GM21390 (cell line): ENCODE measurements at regions not wholly inside any gene's neighbourhood (a gene's known extent, or its start where the extent isn't known, plus 50 kb on each side); places are given as distances from the start of the nearest gene placed in this dataset.
"Not testable (repeated sequence)": the region's sequence is repeated elsewhere in the genome, so short reads cannot be mapped to it uniquely, and the experiment has no call there.

ENCODE experiments used
- ATAC-seq: cut with Tn5 transposase; IDR thresholded peaks from one replicate; pipeline ENCODE4 v1.9.1; 2021; ENCODE audit not compliant: unreplicated experiment

DNA sequence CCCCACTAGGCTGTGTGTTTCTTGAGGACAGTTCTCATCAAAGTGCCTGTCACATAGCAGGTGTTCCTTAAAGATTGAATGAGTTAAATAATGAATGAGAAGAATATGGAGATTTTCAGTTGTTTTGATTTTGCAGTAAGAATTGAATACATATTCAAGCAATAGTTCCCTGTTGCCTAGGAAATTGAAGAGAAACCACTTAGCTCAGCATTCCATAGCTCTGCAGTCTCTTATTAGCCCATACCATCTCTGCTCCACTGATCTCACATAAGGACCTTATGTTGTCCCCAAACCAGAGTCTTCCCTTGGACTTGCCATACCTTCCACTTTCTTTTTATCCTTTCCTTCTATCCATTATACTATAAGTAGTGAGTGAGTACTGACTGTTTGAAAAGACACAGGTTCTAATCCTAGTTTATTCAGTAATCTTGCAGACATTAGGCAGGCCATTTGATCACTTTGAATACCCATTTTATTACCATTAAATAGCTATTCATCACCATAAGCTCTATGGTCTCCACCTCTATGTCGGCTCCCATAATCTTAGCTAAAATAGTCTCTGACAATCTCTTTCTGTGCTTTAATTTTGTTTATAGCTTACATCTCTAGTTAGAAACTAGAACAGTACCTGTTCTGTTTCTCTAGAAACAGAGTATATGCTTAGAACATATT is 1059.6 kb upstream of the SLIT2 start:
- no peak for ATAC-seq

- ATAC-seq: no peak
Measured at GRCh38 chr4:19187691-19188090, 1064.0 kb upstream of the SLIT2 start.

DNA sequence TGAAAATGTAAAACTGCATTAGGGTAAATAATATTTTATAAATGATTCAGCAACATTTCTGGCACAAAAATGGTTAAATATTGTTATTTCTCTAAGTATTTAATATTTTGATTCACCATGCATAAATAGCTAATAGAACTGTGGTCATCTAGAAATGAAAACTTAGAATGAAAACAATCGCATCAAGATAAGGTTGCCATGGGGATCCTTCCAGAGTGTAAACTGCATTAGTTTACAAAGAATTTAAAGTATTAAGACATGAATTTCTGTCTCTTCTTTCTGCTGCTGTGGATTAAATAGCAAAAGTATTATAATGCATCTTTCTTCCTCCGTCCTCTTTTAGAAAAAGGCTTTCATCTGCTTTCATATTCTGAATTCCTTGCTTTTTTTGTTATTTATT is 1064.6 kb upstream of the SLIT2 start:
- no peak for ATAC-seq

DNA sequence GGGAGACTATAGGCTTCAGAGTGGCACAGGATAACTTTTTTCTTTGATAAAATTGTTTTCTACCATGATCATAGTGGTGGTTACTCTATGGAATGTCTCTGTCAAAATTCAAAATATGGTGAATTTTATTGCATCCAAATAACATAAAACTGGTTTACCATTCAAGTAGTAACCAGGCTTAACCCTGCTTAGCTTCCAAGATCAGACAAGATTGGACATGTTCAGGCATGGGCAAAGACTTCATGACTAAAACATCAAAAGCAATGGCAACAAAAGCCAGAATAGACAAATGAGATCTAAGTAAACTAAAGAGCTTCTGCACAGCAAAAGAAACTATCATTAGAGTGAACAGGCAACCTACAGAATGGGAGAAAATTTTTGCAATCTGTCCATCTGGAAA is 1070.1 kb upstream of the SLIT2 start:
- ATAC-seq: not testable (repeated sequence)

DNA sequence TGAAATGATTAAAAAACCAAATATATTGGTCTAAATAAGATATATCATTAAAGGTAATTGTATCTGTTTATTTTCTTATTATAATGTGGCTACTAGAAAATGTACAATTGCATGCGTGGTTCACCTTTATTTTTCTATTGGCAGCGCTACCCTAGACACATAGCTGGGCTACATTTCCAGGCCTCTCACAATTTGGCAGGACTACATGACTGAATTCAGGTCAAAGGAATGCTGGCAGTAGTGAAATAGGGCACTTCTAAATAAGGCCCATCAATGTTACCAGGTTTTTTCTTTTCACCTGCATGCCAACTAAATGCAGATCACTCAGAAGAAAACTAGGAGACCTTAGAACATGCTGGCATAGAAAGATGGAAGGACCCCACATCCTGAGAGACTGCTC is 1072.9 kb upstream of the SLIT2 start:
- ATAC-seq: no peak

GRCh38 chr4:19177616-19178015 is 1074.1 kb upstream of the SLIT2 start:
- no peak for ATAC-seq

DNA sequence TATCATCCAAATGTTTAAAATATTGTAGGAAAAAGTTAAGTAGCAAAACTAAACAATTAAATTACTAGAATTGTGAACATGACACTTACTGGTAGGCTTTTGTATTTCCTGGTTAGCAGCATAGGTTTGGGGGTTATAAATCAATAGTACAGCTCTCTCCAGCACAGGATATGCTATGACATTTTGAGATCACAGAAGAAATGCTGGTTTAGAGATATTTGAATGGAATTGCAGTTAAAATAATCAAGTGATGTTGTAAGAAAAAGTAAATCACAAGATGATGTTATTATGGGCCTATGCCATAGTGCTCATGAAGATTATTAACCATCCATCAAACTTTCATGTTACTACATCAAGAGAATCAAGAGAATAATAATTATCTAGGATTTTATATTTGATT is 1079.9 kb upstream of the SLIT2 start:
- no peak for ATAC-seq

GRCh38 chr4:19167311-19167710 is 1084.4 kb upstream of the SLIT2 start:
- no peak for ATAC-seq

- no peak for ATAC-seq
Measured at GRCh38 chr4:19164334-19164733, 1087.4 kb upstream of the SLIT2 start.

- ATAC-seq: no peak
Measured at GRCh38 chr4:19159874-19160273, 1091.8 kb upstream of the SLIT2 start.

- ATAC-seq: no peak
Measured at GRCh38 chr4:19158107-19158809, 1093.4 kb upstream of the SLIT2 start.

- no peak for ATAC-seq
Measured at GRCh38 chr4:19156786-19157185, 1094.9 kb upstream of the SLIT2 start.

DNA sequence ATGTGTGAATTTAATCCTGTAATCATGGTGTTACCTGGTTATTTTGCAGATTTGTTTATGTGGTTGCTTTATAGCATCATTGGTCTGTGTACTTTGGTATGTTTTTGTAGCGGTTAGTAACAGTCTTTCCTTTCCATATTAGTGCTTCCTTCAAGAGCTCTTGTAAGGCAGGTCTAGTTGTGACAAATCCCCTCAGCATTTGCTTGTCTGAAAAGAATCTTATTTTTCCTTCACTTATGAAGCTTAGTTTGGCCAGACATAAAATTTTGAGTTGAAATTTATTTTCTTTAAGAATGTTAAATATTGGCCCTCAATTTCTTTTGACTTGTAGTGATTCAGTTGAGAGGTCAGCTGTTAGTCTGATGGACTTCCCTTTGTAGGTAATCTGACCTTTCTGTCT is 1096.1 kb upstream of the SLIT2 start:
- no peak for ATAC-seq

- not testable (repeated sequence) for ATAC-seq
Measured at GRCh38 chr4:19154267-19154666, 1097.4 kb upstream of the SLIT2 start.

DNA sequence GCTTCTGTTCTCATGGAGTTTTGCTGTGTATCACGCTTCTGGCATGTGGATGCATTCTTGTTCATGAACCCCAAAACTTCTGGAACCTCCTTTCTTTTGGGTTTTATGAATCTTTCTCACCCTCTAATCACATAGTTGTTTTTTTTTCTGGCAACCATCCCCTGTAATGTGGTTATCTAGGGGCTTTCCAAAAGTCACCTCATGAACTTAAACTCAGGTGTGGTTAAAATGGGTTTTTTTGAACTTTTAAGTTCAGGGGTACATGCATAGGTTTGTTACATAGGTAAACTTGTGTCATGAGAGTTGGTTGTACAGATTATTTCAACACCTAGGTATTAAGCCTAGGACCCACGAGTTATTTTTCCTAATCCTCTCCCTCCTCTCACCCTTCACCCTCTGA is 1099.4 kb upstream of the SLIT2 start:
- ATAC-seq: no peak

DNA sequence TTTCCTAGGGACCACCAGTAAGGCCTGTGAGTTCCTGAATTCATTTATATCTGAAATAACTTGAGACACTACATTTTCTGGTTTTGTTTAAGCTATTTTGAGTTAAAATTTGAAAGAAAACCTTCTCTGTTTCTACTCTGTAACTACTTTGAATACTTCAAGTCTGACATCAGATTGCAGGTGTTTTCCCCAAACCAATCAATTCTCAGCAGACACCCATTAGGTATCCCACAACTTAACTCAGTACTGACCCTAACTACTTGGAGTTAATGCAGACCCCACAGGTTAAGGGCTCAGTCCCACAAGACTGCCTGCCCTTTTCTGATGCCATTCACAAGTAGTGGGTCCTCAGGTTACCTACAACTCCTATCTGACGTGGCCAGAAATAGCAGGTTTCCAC is 1100.0 kb upstream of the SLIT2 start:
- ATAC-seq: no peak

DNA sequence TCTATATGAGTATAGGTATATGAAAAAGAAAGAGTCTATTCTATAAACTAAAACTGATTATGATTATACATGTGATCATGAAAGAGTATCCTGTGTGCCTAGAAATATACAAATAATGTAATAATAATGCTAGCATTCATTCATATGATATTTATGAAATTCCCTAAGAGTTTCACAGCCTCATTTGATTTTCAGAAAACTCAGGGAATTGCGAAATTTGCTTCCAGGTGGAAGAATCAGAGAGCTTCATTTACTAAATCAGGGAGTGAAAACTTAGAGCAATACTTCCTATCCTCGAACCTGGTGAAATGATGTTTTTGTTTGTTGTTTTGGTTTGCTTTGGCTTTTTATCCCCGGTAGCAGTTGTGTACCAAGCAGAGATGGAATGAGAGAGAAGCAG is 1105.7 kb upstream of the SLIT2 start:
- no peak for ATAC-seq

DNA sequence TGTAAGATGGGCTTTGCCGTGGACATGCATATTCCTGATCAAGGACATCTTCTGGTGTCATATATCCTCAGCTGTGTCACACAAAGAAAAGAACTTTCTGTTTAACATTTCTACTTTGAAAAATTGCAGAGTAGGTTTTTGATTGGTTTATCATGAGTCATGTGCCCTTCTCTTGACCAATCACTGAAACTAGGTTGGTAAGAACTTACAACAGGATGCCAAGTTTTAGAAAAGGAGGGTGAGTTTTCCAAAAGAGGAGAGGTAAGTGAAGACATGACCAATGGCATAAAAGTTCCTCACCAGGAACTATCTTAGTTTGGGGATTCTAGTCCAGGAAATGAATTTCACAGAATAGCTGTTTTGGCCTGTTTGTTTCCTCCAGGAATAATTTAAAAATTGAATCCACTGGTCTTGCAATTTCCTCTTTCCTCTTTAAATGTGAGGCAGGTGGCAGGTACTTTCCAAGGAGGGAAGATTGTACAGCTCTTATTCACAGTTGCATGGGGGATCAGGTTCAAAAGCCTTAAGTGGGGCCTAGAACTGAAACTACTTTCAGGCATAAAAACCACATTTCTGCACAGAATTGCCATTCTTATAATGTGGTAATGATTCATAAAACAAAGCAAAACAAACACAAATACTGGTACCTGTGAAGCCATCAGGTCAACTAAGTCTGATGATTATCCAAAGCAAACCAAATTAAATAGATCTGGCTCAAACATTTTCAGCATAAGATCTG is 1114.5 kb upstream of the LCORL start:
- ATAC-seq: no peak

DNA sequence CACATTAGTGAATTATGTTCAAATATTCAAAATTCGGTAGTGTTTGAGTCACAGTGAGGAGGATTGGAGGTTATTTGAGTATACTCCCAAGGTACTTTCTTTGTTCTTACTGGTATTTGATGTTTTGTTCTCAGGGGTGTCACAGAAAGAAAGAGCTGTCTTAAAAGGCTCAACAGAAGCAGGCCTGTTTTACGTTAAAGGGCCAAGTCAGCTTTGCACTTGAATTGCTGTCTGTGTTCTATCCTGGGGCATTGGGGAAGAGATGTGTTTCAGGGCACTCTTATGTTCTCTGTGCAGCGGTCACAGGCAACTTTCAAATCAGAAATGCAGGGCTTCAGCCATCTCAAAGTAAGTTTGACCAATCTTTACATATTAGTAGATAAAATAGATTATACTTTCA is 1113.1 kb upstream of the LCORL start:
- no peak for ATAC-seq

DNA sequence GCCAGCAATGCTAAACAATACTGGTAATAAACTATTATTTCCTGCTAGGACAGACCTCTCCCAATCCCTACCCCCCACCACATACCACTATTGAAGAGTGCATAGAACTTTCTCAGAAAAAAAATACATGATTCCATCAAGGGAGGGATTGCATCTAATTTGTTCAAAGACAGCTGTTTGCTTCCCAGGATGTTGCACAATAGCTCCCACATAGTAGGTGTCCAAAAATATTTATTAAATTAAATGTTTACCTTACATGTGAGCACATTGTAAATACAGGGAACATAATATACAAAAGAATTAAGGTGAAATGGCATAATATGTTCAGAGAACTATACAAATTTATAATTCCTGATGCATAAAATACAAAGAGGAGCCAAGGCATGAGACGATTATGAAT is 1111.8 kb upstream of the LCORL start:
- ATAC-seq: no peak

DNA sequence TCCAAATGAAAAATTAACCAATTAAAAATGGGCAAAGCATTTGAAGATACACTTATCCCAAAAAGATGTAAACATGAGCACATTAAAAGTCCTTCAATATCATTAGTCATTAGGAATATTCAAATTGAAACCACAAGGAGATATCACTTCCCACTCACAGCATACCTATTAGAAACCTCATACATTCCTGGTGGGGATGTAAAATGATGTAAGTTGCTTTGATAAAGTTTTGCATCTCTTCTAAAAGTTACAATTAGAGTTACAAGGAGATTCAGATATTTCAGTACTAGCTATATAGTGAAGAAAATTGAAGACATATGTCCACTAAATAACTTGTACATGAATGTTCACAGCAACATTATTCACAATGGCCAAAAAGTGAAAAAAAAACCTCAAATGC is 1109.3 kb upstream of the LCORL start:
- ATAC-seq: no peak

DNA sequence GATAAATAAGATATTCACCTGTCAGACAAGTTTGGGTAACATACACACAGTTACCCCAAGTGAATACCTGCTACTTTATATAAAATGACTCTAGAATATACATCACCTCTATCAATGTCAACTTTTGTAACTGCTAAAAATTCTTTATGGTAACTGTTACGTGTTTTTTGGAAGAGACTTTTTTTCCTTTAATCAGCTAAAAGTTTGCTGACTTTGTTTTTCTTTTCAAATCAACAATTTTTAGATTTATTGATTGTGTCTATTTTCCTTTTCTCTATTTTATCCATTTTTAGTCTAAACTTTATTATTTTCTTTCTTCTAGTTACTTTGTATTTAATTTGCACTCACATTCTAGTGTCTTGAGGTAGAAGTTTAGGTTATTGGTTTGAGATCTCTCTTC is 1106.6 kb upstream of the LCORL start:
- no peak for ATAC-seq
